Occipital lobe (tissue), 1 donor: ENCODE measurements at regions not wholly inside any gene's neighbourhood (a gene's known extent, or its start where the extent isn't known, plus 50 kb on each side); places are given as distances from the start of the nearest gene placed in this dataset.

Experiments
- DNase-seq: peaks from one replicate; lab custom pipeline; 2025; lab: John Stamatoyannopoulos, UW

- DNase-seq = no peak
These were observed 270.3 kb downstream of the HTR7 start for GRCh38 chr10:90587561-90587960.

GRCh38 chr10:90588222-90588621 is 269.6 kb downstream of the HTR7 start:
- DNase-seq = no peak

- no peak for DNase-seq
These were observed 268.0 kb downstream of the HTR7 start for GRCh38 chr10:90589825-90590224.

- no peak for DNase-seq
These were observed 266.2 kb downstream of the HTR7 start for GRCh38 chr10:90591629-90592028.

GRCh38 chr10:90592638-90593302 is 265.1 kb downstream of the HTR7 start:
- DNase-seq = no peak

- DNase-seq = no peak
These were observed 259.3 kb downstream of the HTR7 start for GRCh38 chr10:90598513-90598912.

GRCh38 chr10:90602862-90603610 is 254.8 kb downstream of the HTR7 start:
- no peak for DNase-seq

- DNase-seq = no peak
These were observed 253.2 kb downstream of the HTR7 start for GRCh38 chr10:90604636-90605035.

GRCh38 chr10:90605506-90605905 is 252.3 kb downstream of the HTR7 start:
- no peak for DNase-seq

- DNase-seq = no peak
These were observed 245.6 kb downstream of the HTR7 start for GRCh38 chr10:90612276-90612675.

GRCh38 chr10:90614631-90615030 is 243.2 kb downstream of the HTR7 start:
- DNase-seq = no peak

GRCh38 chr10:90621577-90621976 is 236.3 kb downstream of the HTR7 start:
- no peak for DNase-seq

- no peak for DNase-seq
These were observed 222.6 kb downstream of the HTR7 start for GRCh38 chr10:90635111-90635765.

GRCh38 chr10:90640756-90641155 is 217.1 kb downstream of the HTR7 start:
- DNase-seq = no peak

- no peak for DNase-seq
These were observed 216.1 kb downstream of the HTR7 start for GRCh38 chr10:90641731-90642130.

- DNase-seq = no peak
These were observed 215.7 kb downstream of the HTR7 start for GRCh38 chr10:90642136-90642535.

- no peak for DNase-seq
These were observed 215.2 kb downstream of the HTR7 start for GRCh38 chr10:90642650-90643049.

GRCh38 chr10:90644165-90644564 is 213.7 kb downstream of the HTR7 start:
- DNase-seq = no peak

- no peak for DNase-seq
These were observed 207.0 kb downstream of the HTR7 start for GRCh38 chr10:90650858-90651257.

GRCh38 chr10:90652519-90652918 is 205.3 kb downstream of the HTR7 start:
- no peak for DNase-seq

GRCh38 chr10:90658791-90659190 is 199.0 kb downstream of the HTR7 start:
- no peak for DNase-seq

- DNase-seq = no peak
These were observed 191.8 kb downstream of the HTR7 start for GRCh38 chr10:90665905-90666662.
